Body of pancreas (tissue), 4 donors: ENCODE measurements at regions not wholly inside any gene's neighbourhood (a gene's known extent, or its start where the extent isn't known, plus 50 kb on each side); places are given as distances from the start of the nearest gene placed in this dataset.

Experiments used
- CTCF ChIP-seq, 7 experiments: fragments of 450-650 bp in 4 of 7; fragments of 200-600 bp in 3 of 7; sonication (generic) in 3 of 7; IDR thresholded peaks; one replicate each; pipeline ENCODE4 v1.5.1; 2016 to 2019; ENCODE audit warnings: antibody characterized with exemption in 7 of 7
- POLR2A ChIP-seq, 3 donors: fragments of 450-650 bp; IDR thresholded peaks; one replicate each; pipeline ENCODE4 v1.6.1; 2016; ENCODE audit warnings: antibody characterized with exemption in 3 of 3, mild to moderate bottlenecking in 2 of 3

DNA sequence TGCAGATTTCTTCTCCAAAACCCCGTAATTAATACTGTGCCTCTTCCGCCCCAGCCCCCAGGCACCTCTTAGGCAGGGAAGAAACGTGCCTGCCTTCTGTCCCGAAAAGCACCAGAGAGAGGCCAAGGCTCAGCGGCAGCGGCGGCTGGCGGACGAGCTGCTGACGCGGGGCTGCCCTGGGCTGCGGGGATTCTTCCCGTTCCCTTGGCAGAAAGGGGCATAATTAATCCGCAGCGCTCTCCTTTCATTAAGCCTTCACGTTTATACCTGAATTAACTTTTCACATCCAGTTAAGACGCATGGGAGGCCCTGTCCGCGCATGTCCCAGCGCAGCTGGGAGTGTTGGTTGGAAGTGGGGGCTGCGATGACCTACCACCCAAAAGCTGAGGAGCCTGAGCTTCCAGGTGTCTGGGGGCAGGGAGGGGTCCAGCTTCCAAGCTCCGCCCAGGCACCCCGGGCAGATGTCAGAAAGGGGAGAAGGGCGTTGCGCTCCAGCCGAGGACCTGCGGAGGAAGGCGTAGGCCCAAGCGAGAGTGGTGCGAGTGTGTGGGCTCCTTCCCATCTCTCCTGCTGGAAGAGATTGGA lies 167.4 kb upstream of the LRFN2 start:
- TF ChIP-seq CTCF (IDR thresholded peaks at IDR 0.05): no peak
- TF ChIP-seq POLR2A (IDR thresholded peaks at IDR 0.05): no peak
